Memory B cell (primary cell): ENCODE measurements at regions not wholly inside any gene's neighbourhood (a gene's known extent, or its start where the extent isn't known, plus 50 kb on each side); places are given as distances from the start of the nearest gene placed in this dataset.

Experiments
- ATAC-seq: fragments of 150-1000 bp; cut with Tn5 transposase; 2 replicates; pipeline ENCODE4 v1.10.0; 2021; ENCODE audit warnings: low read depth, mild to moderate bottlenecking, moderate library complexity
- DNase-seq, 2 donors: peaks; one replicate each; pipeline ENCODE4 v3.0.0; 2022; ENCODE audit warnings: low spot score in 2 of 2
- H3K27ac Mint-ChIP-seq: one replicate; pipeline ENCODE4 v1.8.0; 2022; ENCODE audit warnings: mild to moderate bottlenecking, moderate library complexity, mixed read lengths
- H3K27me3 Mint-ChIP-seq: one replicate; pipeline ENCODE4 v1.8.0; 2022; ENCODE audit warnings: mixed read lengths
- H3K36me3 Mint-ChIP-seq: one replicate; pipeline ENCODE4 v1.8.0; 2022; ENCODE audit warnings: mild to moderate bottlenecking, mixed read lengths
- H3K4me1 Mint-ChIP-seq: one replicate; pipeline ENCODE4 v1.8.0; 2022; ENCODE audit warnings: mixed read lengths
- H3K4me3 Mint-ChIP-seq: one replicate; pipeline ENCODE4 v1.8.0; 2022; ENCODE audit warnings: mild to moderate bottlenecking, moderate library complexity, mixed read lengths
- H3K9me3 Mint-ChIP-seq: one replicate; pipeline ENCODE4 v1.8.0; 2022; ENCODE audit warnings: mixed read lengths

- Mint-ChIP-seq H3K27me3 (peaks cover 1% of the 10 kb centered on the region), H3K36me3 (no peaks in the 10 kb centered on the region), H3K4me3 (no peak overlapping the region), H3K9me3 (no peaks in the 10 kb centered on the region), H3K4me1 (peaks cover 4% of the 10 kb centered on the region), H3K27ac (no peak overlapping the region)
- ATAC-seq, result no peak
- no peak for DNase-seq
Measured at GRCh38 chr11:110375351-110375750, 54.4 kb upstream of the FDX1 start.

- H3K27me3 Mint-ChIP-seq, result peaks cover 1% of the 10 kb centered on the region
- no peak overlapping the region for H3K4me3 Mint-ChIP-seq
- H3K9me3 Mint-ChIP-seq, result no peaks in the 10 kb centered on the region
- no peaks in the 10 kb centered on the region for H3K36me3 Mint-ChIP-seq
- peaks cover 4% of the 10 kb centered on the region for H3K4me1 Mint-ChIP-seq
- DNase-seq, result no peak
- no peak for ATAC-seq
- no peak overlapping the region for H3K27ac Mint-ChIP-seq
Measured at GRCh38 chr11:110376021-110376420, 53.7 kb upstream of the FDX1 start.

GRCh38 chr11:110376711-110377324, 52.9 kb upstream of the FDX1 start:
- Mint-ChIP-seq H3K4me1 (peaks cover 4% of the 10 kb centered on the region), H3K27me3 (peaks cover 1% of the 10 kb centered on the region), H3K4me3 (peak overlapping the region; percentile 30), H3K36me3 (no peaks in the 10 kb centered on the region), H3K27ac (no peak overlapping the region), H3K9me3 (no peaks in the 10 kb centered on the region)
- ATAC-seq (peak; percentile 82), DNase-seq (peak; percentile 23 to 28)

GRCh38 chr11:110377434-110377833, 52.3 kb upstream of the FDX1 start:
- Mint-ChIP-seq H3K27me3 (peaks cover 1% of the 10 kb centered on the region), H3K9me3 (no peaks in the 10 kb centered on the region), H3K36me3 (no peaks in the 10 kb centered on the region), H3K4me3 (no peak overlapping the region), H3K4me1 (peaks cover 4% of the 10 kb centered on the region), H3K27ac (no peak overlapping the region)
- ATAC-seq, result no peak
- DNase-seq, result no peak

- Mint-ChIP-seq H3K4me1 (peaks cover 4% of the 10 kb centered on the region), H3K27ac (no peak overlapping the region), H3K4me3 (no peak overlapping the region), H3K9me3 (no peaks in the 10 kb centered on the region), H3K36me3 (no peaks in the 10 kb centered on the region), H3K27me3 (no peaks in the 10 kb centered on the region)
- no peak for ATAC-seq
- DNase-seq, result no peak
Measured at GRCh38 chr11:110379261-110379660, 50.5 kb upstream of the FDX1 start.

- peaks cover 4% of the 10 kb centered on the region for H3K4me1 Mint-ChIP-seq
- no peak overlapping the region for H3K4me3 Mint-ChIP-seq
- H3K27ac Mint-ChIP-seq, result no peak overlapping the region
- H3K36me3 Mint-ChIP-seq, result no peaks in the 10 kb centered on the region
- DNase-seq, result no peak
- H3K27me3 Mint-ChIP-seq, result no peaks in the 10 kb centered on the region
- H3K9me3 Mint-ChIP-seq, result no peaks in the 10 kb centered on the region
- no peak for ATAC-seq
Measured at GRCh38 chr11:110379936-110380335, 49.8 kb upstream of the FDX1 start.
